Endothelial cell of umbilical vein (primary cell): ENCODE measurements at regions not wholly inside any gene's neighbourhood (a gene's known extent, or its start where the extent isn't known, plus 50 kb on each side); places are given as distances from the start of the nearest gene placed in this dataset.

Source experiments
- BruUV-seq: library from RNA; stranded (reverse); fragments of 400-500 nt; replicated peaks from 2 replicates; lab custom pipeline; 2021; lab: Mats Ljungman, UMichigan
- CTCF ChIA-PET: fragments of 300-600, 350-600 bp; sonication (Branson Sonifier 250); formaldehyde crosslinking; loops from one replicate; lab custom pipeline; 2021; ENCODE audit warnings: antibody characterized with exemption, inconsistent platforms; lab: Charles Lee
- POLR2A ChIA-PET: fragments of 300-600, 350-600 bp; sonication (Branson Sonifier 250); formaldehyde crosslinking; loops from one replicate; lab custom pipeline; 2021; ENCODE audit warnings: antibody characterized with exemption, inconsistent platforms; lab: Charles Lee
- DNase-seq: peaks from one replicate; pipeline ENCODE4 v3.0.0-alpha.2; 2011; ENCODE audit warnings: low read depth, low spot score
- FAIRE-seq: peaks from 2 replicates; lab custom pipeline; 2011; peaks lifted over from hg19 to GRCh38; lab: Jason Lieb, UNC
- H2AFZ ChIP-seq: 2 replicates; pipeline ENCODE4 v1.6.0; 2012; ENCODE audit warnings: low read depth, low read length, control low read depth, inconsistent platforms
- H3K27ac ChIP-seq: 2 replicates; pipeline ENCODE4 v1.5.1; 2011; ENCODE audit warnings: low read depth, mild to moderate bottlenecking, control low read depth, low read length, moderate library complexity; ENCODE audit not compliant: insufficient read depth
- H3K27me3 ChIP-seq, 2 experiments: 2 replicates each; pipeline versions ENCODE4 v1.6.0 to v1.6.1; 2011; ENCODE audit warnings: low read length in 2 of 2, mixed read lengths in 1 of 2; ENCODE audit not compliant: control insufficient read depth in 2 of 2, insufficient read depth in 2 of 2
- H3K36me3 ChIP-seq, 2 experiments: 2 replicates in 1 of 2; 3 replicates in 1 of 2; pipeline ENCODE4 v1.5.1; 2011; ENCODE audit warnings: low read length in 2 of 2, mild to moderate bottlenecking in 1 of 2, moderate library complexity in 1 of 2; ENCODE audit not compliant: control insufficient read depth in 2 of 2, insufficient read depth in 2 of 2; ENCODE audit errors: extremely low read depth in 1 of 2
- H3K4me1 ChIP-seq: 3 replicates; pipeline ENCODE4 v1.5.1; 2011; ENCODE audit warnings: mild to moderate bottlenecking, low read length; ENCODE audit not compliant: control insufficient read depth, insufficient read depth; ENCODE audit errors: extremely low read depth
- H3K4me2 ChIP-seq: 2 replicates; pipeline ENCODE4 v1.6.1; 2011; ENCODE audit warnings: low read length, control low read depth, mixed read lengths; ENCODE audit not compliant: insufficient read depth
- H3K4me3 ChIP-seq, 3 experiments: fragments of 200-600 bp in 1 of 3; sonication (generic), shearing (Covaris generic) in 1 of 3; replicated peaks in 1 of 3; 2 replicates each; pipeline ENCODE4 v1.5.1; 2011 to 2016; ENCODE audit warnings: control low read depth in 3 of 3, low read length in 3 of 3, mild to moderate bottlenecking in 2 of 3, inconsistent platforms in 1 of 3, low read depth in 1 of 3, moderate library complexity in 1 of 3; ENCODE audit not compliant: insufficient read depth in 1 of 3
- H3K79me2 ChIP-seq: 2 replicates; pipeline ENCODE4 v1.6.0; 2012; ENCODE audit warnings: low read length, inconsistent platforms; ENCODE audit not compliant: control insufficient read depth, insufficient read depth
- H3K9ac ChIP-seq: replicated peaks from 2 replicates; pipeline ENCODE3; 2011; ENCODE audit warnings: low read length, control low read depth; ENCODE audit not compliant: insufficient read depth; ENCODE audit errors: extremely low read depth
- H3K9me1 ChIP-seq: replicated peaks from 3 replicates; pipeline ENCODE4 v1.6.0; 2011; ENCODE audit warnings: mild to moderate bottlenecking, low read length; ENCODE audit not compliant: control insufficient read depth, insufficient read depth; ENCODE audit errors: extremely low read depth
- H3K9me3 ChIP-seq: replicated peaks from 2 replicates; pipeline ENCODE4 v1.5.1; 2012; ENCODE audit warnings: low read length, inconsistent platforms; ENCODE audit not compliant: control insufficient read depth, insufficient read depth
- H4K20me1 ChIP-seq: replicated peaks from 2 replicates; pipeline ENCODE3; 2011; ENCODE audit warnings: mild to moderate bottlenecking, low read length; ENCODE audit not compliant: control insufficient read depth, insufficient read depth; ENCODE audit errors: extremely low read depth
- CTCF ChIP-seq, 2 donors: IDR thresholded peaks; 1 replicate in 1 of 2; 2 replicates in 1 of 2; pipeline ENCODE4 v1.5.1; 2011; ENCODE audit warnings: low read length in 2 of 2, mild to moderate bottlenecking in 2 of 2, moderate library complexity in 2 of 2, control low read depth in 1 of 2, inconsistent platforms in 1 of 2, low read depth in 1 of 2; ENCODE audit not compliant: insufficient read depth in 1 of 2; ENCODE audit errors: extremely low read depth in 1 of 2
- EZH2 ChIP-seq: IDR thresholded peaks from 2 replicates; pipeline ENCODE4 v1.6.1; 2012; ENCODE audit warnings: borderline replicate concordance, low read depth, mild to moderate bottlenecking, moderate library complexity, low read length, inconsistent platforms; ENCODE audit not compliant: severe bottlenecking
- FOS ChIP-seq: IDR thresholded peaks from 2 replicates; pipeline ENCODE4 v1.6.1; 2011; ENCODE audit warnings: mild to moderate bottlenecking, low read length, moderate library complexity, borderline replicate concordance; ENCODE audit not compliant: insufficient read depth
- GATA2 ChIP-seq: IDR thresholded peaks from 2 replicates; pipeline ENCODE4 v1.7.0; 2011; ENCODE audit warnings: low read depth, mild to moderate bottlenecking, moderate library complexity, mixed read lengths, low read length; ENCODE audit not compliant: insufficient read length, insufficient read depth
- JUN ChIP-seq: IDR thresholded peaks from 2 replicates; pipeline ENCODE4 v1.6.1; 2011; ENCODE audit warnings: borderline replicate concordance, low read depth; ENCODE audit not compliant: insufficient read length, insufficient read depth
- MYC ChIP-seq: IDR thresholded peaks from one replicate; pipeline ENCODE4 v1.6.1; 2011; ENCODE audit warnings: mild to moderate bottlenecking, low read depth, low read length
- POLR2A ChIP-seq: IDR thresholded peaks from 2 replicates; pipeline ENCODE4 v1.6.1; 2012; ENCODE audit warnings: low read depth, mild to moderate bottlenecking, control low read depth, low read length
- POLR2AphosphoS5 ChIP-seq: IDR thresholded peaks from 2 replicates; pipeline ENCODE4 v1.6.1; 2012; ENCODE audit warnings: low read depth, mild to moderate bottlenecking, control low read depth, low read length, moderate library complexity; ENCODE audit not compliant: insufficient read depth
- dilution Hi-C: fragments of 300-500 bp; cut with MboI; formaldehyde crosslinking; loops from one replicate; pipeline ENCODE4 v1.15.0; 2019; ENCODE audit warnings: low sequenced_read_pairs; ENCODE audit not compliant: extremely low pct_ligation_motif_present
- intact Hi-C: fragments of 100-400 bp; cut with micrococcal nuclease; formaldehyde crosslinking; loops from one replicate; pipeline ENCODE4 v1.10.0; 2022
- TF ChIP-seq, protein P1 (sequence below): IDR thresholded peaks from 2 replicates; pipeline ENCODE4 v1.6.1; 2011; ENCODE audit not compliant: insufficient read depth, insufficient read length

- no TSS peak for BruUV-seq
- intact Hi-C loops (no loop called here), dilution Hi-C loops (no loop called here)
- Histone ChIP-seq H3K4me3 (no peak overlapping the region), H3K9me1 (no peaks in the 10 kb centered on the region), H3K27ac (no peak overlapping the region), H3K9ac (no peak overlapping the region), H3K4me1 (peaks cover 18% of the 10 kb centered on the region), H3K4me2 (no peak overlapping the region), H3K27me3 (no peaks in the 10 kb centered on the region), H3K9me3 (no peaks in the 10 kb centered on the region), H3K36me3 (no peaks in the 10 kb centered on the region), H2AFZ (no peak overlapping the region), H4K20me1 (no peaks in the 10 kb centered on the region), H3K79me2 (no peaks in the 10 kb centered on the region)
- CTCF ChIA-PET: interaction anchor here (1.8 kb wide), 1 partner anchor 11 kb away, joined by 5 read pairs; no protein-coding TSS in a partner anchor
- POLR2A ChIA-PET: no interaction called here
- FAIRE-seq (no peak), DNase-seq (no peak)
- TF ChIP-seq EZH2 (no peak), POLR2AphosphoS5 (no peak), JUN (no peak), FOS (no peak), CTCF (IDR thresholded peaks at IDR 0.05; ENCODE audit: extremely low read depth in 1 of 2, insufficient read depth in 1 of 2, low read depth in 1 of 2, low read length in 2 of 2) (no peak), MYC (no peak), POLR2A (no peak), GATA2 (no peak)
- TF ChIP-seq, protein P1, sequence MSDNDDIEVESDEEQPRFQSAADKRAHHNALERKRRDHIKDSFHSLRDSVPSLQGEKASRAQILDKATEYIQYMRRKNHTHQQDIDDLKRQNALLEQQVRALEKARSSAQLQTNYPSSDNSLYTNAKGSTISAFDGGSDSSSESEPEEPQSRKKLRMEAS: no peak
These were observed 61.2 kb upstream of the ARHGAP20 start for GRCh38 chr11:110773442-110773841.
